Thyroid gland (tissue), 4 donors: ENCODE measurements at regions not wholly inside any gene's neighbourhood (a gene's known extent, or its start where the extent isn't known, plus 50 kb on each side); places are given as distances from the start of the nearest gene placed in this dataset.

ENCODE experiments used
- DNase-seq, 2 donors: peaks; one replicate each; pipeline ENCODE4 v3.0.0-alpha.2; 2019
- H3K27ac ChIP-seq, 3 donors: fragments of 200-600 bp; sonication (generic); 1 replicate in 2 of 3; 2 replicates in 1 of 3; pipeline ENCODE4 v1.5.1; 2016 to 2019; ENCODE audit warnings: mild to moderate bottlenecking in 1 of 3, moderate library complexity in 1 of 3
- H3K27me3 ChIP-seq: fragments of 200-600 bp; sonication (generic); one replicate; pipeline ENCODE4 v1.5.1; 2019
- H3K36me3 ChIP-seq, 2 donors: fragments of 200-600 bp; sonication (generic); one replicate each; pipeline ENCODE4 v1.5.1; 2016 to 2019
- H3K4me1 ChIP-seq, 2 donors: fragments of 200-600 bp; sonication (generic); one replicate each; pipeline ENCODE4 v1.5.1; 2017 to 2019
- H3K4me3 ChIP-seq, 3 donors: fragments of 200-600 bp; sonication (generic); replicated peaks in 1 of 3; 1 replicate in 2 of 3; 2 replicates in 1 of 3; pipeline ENCODE4 v1.5.1; 2016; ENCODE audit warnings: mild to moderate bottlenecking in 1 of 3
- H3K9me3 ChIP-seq: fragments of 200-600 bp; sonication (generic); one replicate; pipeline ENCODE4 v1.5.1; 2017
- CTCF ChIP-seq, 6 experiments: fragments of 200-600 bp in 3 of 6; fragments of 450-650 bp in 3 of 6; sonication (generic) in 3 of 6; IDR thresholded peaks; one replicate each; pipeline ENCODE4 v1.5.1; 2016 to 2019; ENCODE audit warnings: antibody characterized with exemption in 6 of 6, mild to moderate bottlenecking in 2 of 6, inconsistent platforms in 1 of 6, moderate library complexity in 1 of 6
- POLR2A ChIP-seq, 2 donors: fragments of 450-650 bp; IDR thresholded peaks; one replicate each; pipeline ENCODE4 v1.6.1; 2017; ENCODE audit warnings: antibody characterized with exemption in 2 of 2, mild to moderate bottlenecking in 2 of 2, moderate library complexity in 1 of 2
- WGBS, 2 donors: methylation state at CpG; one replicate each; pipeline ENCODE4 v1.1.5; 2017; 5-methylcytosine and 5-hydroxymethylcytosine counted together
- intact Hi-C: fragments of 100-400 bp; cut with DNase I; formaldehyde crosslinking; loops from one replicate; pipeline ENCODE4 v1.15.1; 2023

- no peaks in the 10 kb centered on the region for H3K27me3 ChIP-seq
- intact Hi-C loops, result no loop called here
- WGBS, 2 donors, result 69 to 78% methylated on average over 5 to 9 of the region's 9 CpGs
- H3K9me3 ChIP-seq, result no peaks in the 10 kb centered on the region
- no peak overlapping the region for H3K4me3 ChIP-seq
- no peak for DNase-seq
- no peaks in the 10 kb centered on the region for H3K36me3 ChIP-seq
- no peak for TF ChIP-seq POLR2A (IDR thresholded peaks at IDR 0.05)
- no peak overlapping the region for H3K27ac ChIP-seq
- H3K4me1 ChIP-seq, result no peaks in the 10 kb centered on the region
Measured at GRCh38 chr13:18949489-18949761, 232.2 kb downstream of the TUBA3C start.

- Histone ChIP-seq H3K36me3 (no peaks in the 10 kb centered on the region), H3K4me1 (no peaks in the 10 kb centered on the region), H3K4me3 (no peak overlapping the region), H3K27me3 (no peaks in the 10 kb centered on the region), H3K9me3 (no peaks in the 10 kb centered on the region), H3K27ac (no peak overlapping the region)
- no peak for TF ChIP-seq CTCF (IDR thresholded peaks at IDR 0.05)
- TF ChIP-seq POLR2A (IDR thresholded peaks at IDR 0.05), result no peak
- intact Hi-C loops, result no loop called here
- no peak for DNase-seq
- WGBS, 2 donors, result 81 to 87% methylated on average over 12 to 18 of the region's 19 CpGs
Measured at GRCh38 chr13:18948664-18949488, 232.7 kb downstream of the TUBA3C start.

- Histone ChIP-seq H3K9me3 (no peaks in the 10 kb centered on the region), H3K4me3 (no peak overlapping the region), H3K4me1 (no peaks in the 10 kb centered on the region), H3K27me3 (no peaks in the 10 kb centered on the region), H3K36me3 (no peaks in the 10 kb centered on the region), H3K27ac (no peak overlapping the region)
- TF ChIP-seq POLR2A (IDR thresholded peaks at IDR 0.05) (no peak), CTCF (IDR thresholded peaks at IDR 0.05) (no peak)
- WGBS, 2 donors, result 63 to 65% methylated on average over 5 of the region's 5 CpGs
- no peak for DNase-seq
- intact Hi-C loops, result no loop called here
Measured at GRCh38 chr13:18948012-18948663, 233.5 kb downstream of the TUBA3C start.

GRCh38 chr13:18947376-18947977 lies 234.1 kb downstream of the TUBA3C start:
- Histone ChIP-seq H3K4me1 (no peaks in the 10 kb centered on the region), H3K36me3 (no peaks in the 10 kb centered on the region), H3K9me3 (no peaks in the 10 kb centered on the region), H3K4me3 (no peak overlapping the region), H3K27ac (no peak overlapping the region), H3K27me3 (no peaks in the 10 kb centered on the region)
- WGBS, 2 donors, result 77 to 84% methylated on average over 3 of the region's 3 CpGs
- no peak for DNase-seq
- TF ChIP-seq POLR2A (IDR thresholded peaks at IDR 0.05) (no peak), CTCF (IDR thresholded peaks at IDR 0.05) (no peak)
- intact Hi-C loops, result no loop called here

- Histone ChIP-seq H3K4me3 (no peak overlapping the region), H3K9me3 (no peaks in the 10 kb centered on the region), H3K27me3 (no peaks in the 10 kb centered on the region), H3K36me3 (no peaks in the 10 kb centered on the region), H3K27ac (no peak overlapping the region), H3K4me1 (no peaks in the 10 kb centered on the region)
- 52 to 62% methylated on average over 6 to 7 of the region's 7 CpGs for WGBS, 2 donors
- intact Hi-C loops, result no loop called here
- no peak for TF ChIP-seq POLR2A (IDR thresholded peaks at IDR 0.05)
- TF ChIP-seq CTCF (IDR thresholded peaks at IDR 0.05), result no peak
- DNase-seq, result no peak
Measured at GRCh38 chr13:18946738-18947137, 234.9 kb downstream of the TUBA3C start.
